ENCODE measurements at regions not wholly inside any gene's neighbourhood (a gene's known extent, or its start where the extent isn't known, plus 50 kb on each side); places are given as distances from the start of the nearest gene placed in this dataset.

DNA sequence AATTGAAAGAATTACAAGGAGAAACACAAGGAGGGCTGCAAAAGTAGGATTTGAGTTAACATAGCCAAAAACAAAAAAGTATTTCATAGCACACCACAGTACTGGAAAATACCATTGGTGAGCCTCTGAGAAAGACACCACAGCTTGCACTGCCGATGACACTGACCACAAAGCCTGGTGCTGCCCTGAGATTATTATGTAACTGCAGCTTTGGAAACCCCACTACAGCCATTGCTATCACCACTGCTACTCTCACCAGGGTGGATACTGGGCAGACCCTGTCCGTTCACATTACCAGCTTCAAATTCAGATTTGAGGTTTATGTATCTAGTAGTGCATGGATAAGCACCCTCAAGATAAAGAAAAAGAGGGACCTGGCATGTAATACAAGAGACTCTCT is 1246.7 kb upstream of the SORCS1 start:
- Histone ChIP-seq H3K9me3 (no peaks in the 10 kb centered on the region), H3K27ac (no peak overlapping the region), H3K36me3 (no peaks in the 10 kb centered on the region), H3K4me3 (no peak overlapping the region), H3K27me3 (no peaks in the 10 kb centered on the region), H3K4me1 (no peaks in the 10 kb centered on the region)
- 65 to 88% (median 70%) methylated on average over 2 of the region's 2 CpGs for WGBS, 4 donors
- DNase-seq (no peak), ATAC-seq (no peak)
- intact Hi-C loops (cut with DNase I), result no loop called here
- no peak for TF ChIP-seq POLR2A (IDR thresholded peaks at IDR 0.05)
- TF ChIP-seq, protein P1, sequence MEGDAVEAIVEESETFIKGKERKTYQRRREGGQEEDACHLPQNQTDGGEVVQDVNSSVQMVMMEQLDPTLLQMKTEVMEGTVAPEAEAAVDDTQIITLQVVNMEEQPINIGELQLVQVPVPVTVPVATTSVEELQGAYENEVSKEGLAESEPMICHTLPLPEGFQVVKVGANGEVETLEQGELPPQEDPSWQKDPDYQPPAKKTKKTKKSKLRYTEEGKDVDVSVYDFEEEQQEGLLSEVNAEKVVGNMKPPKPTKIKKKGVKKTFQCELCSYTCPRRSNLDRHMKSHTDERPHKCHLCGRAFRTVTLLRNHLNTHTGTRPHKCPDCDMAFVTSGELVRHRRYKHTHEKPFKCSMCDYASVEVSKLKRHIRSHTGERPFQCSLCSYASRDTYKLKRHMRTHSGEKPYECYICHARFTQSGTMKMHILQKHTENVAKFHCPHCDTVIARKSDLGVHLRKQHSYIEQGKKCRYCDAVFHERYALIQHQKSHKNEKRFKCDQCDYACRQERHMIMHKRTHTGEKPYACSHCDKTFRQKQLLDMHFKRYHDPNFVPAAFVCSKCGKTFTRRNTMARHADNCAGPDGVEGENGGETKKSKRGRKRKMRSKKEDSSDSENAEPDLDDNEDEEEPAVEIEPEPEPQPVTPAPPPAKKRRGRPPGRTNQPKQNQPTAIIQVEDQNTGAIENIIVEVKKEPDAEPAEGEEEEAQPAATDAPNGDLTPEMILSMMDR (IDR thresholded peaks at IDR 0.05), result no peak

DNA sequence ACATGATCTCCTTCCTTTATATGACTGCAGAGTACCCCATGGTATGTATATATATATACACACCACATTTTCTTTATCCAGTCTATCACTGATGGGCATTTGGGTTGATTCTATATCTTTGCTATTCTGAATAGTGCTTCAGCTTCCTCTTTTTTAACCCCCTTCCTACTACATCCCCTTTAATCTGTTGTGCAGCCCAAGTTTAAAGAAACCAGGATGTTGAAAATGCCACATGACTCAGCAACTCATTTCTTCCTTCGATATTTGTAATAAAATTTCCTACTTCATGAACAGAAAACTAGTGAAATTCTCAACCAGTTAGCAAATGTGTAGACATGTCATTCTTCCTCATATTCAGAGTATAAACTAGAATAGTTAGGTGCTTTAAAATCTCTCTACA is 1245.7 kb upstream of the SORCS1 start:
- no peak overlapping the region for H3K4me3 ChIP-seq
- no peak overlapping the region for H3K27ac ChIP-seq
- no peaks in the 10 kb centered on the region for H3K9me3 ChIP-seq
- ATAC-seq, result no peak
- no peaks in the 10 kb centered on the region for H3K36me3 ChIP-seq
- DNase-seq, result no peak
- intact Hi-C loops (cut with DNase I), result no loop called here
- WGBS, 4 donors, result 77 to 92% (median 82%) methylated on average over 1 of the region's 1 CpG
- H3K4me1 ChIP-seq, result no peaks in the 10 kb centered on the region
- TF ChIP-seq, protein P1 (IDR thresholded peaks at IDR 0.05), result no peak
- TF ChIP-seq POLR2A (IDR thresholded peaks at IDR 0.05), result no peak
- H3K27me3 ChIP-seq, result no peaks in the 10 kb centered on the region

GRCh38 chr10:108409306-108409705 is 1244.8 kb upstream of the SORCS1 start:
- no peaks in the 10 kb centered on the region for H3K27me3 ChIP-seq
- TF ChIP-seq, protein P1 (IDR thresholded peaks at IDR 0.05), result no peak
- no peak for TF ChIP-seq POLR2A (IDR thresholded peaks at IDR 0.05)
- no peaks in the 10 kb centered on the region for H3K36me3 ChIP-seq
- ATAC-seq (no peak), DNase-seq (no peak)
- H3K4me1 ChIP-seq, result no peaks in the 10 kb centered on the region
- intact Hi-C loops (cut with DNase I), result no loop called here
- no peak overlapping the region for H3K4me3 ChIP-seq
- H3K27ac ChIP-seq, result no peak overlapping the region
- H3K9me3 ChIP-seq, result peaks cover 0 to 4% (median 0%) of the 10 kb centered on the region in 12 donors

DNA sequence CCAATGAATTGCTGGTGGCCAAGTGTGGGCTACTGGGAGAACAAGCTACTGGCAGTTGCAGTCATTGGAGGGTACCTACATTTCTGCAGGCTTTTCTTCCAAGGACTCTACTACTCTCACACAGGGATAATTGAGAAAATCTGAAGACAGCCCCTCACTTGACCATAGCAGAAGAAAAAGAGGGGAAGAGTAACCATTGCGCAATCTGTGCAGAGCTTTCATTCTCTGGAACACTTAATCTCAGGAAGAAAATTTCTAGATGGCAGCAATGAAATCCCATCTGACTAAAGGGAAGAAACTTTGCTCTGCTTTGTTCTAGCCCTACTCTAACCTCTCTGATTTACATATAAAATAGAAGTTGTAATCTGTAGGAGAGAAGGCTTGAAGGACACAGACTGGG is 1239.6 kb upstream of the SORCS1 start:
- Histone ChIP-seq H3K4me1 (no peaks in the 10 kb centered on the region), H3K27me3 (no peaks in the 10 kb centered on the region), H3K27ac (no peak overlapping the region), H3K36me3 (no peaks in the 10 kb centered on the region), H3K9me3 (peaks cover 0 to 4% (median 0%) of the 10 kb centered on the region in 12 donors), H3K4me3 (no peak overlapping the region)
- DNase-seq (no peak), ATAC-seq (no peak)
- intact Hi-C loops (cut with DNase I), result no loop called here
- TF ChIP-seq, protein P1 (IDR thresholded peaks at IDR 0.05), result no peak
- no peak for TF ChIP-seq POLR2A (IDR thresholded peaks at IDR 0.05)
- WGBS, 4 donors, result 96 to 100% (median 98%) methylated on average over 1 of the region's 1 CpG

Measured in heart left ventricle (tissue), 16 donors.